PC-9 (cell line): ENCODE measurements at regions not wholly inside any gene's neighbourhood (a gene's known extent, or its start where the extent isn't known, plus 50 kb on each side); places are given as distances from the start of the nearest gene placed in this dataset.

Experiments used
- CTCF ChIP-seq: fragments of 200-600 bp; sonication (generic); conservative IDR thresholded peaks from 2 replicates; pipeline ENCODE4 v1.6.1; 2017; ENCODE audit warnings: mixed run types, antibody characterized with exemption, mild to moderate bottlenecking, moderate library complexity
- EZH2 ChIP-seq: fragments of 200-600 bp; sonication (generic); IDR thresholded peaks from 2 replicates; pipeline ENCODE4 v1.8.0; 2017; ENCODE audit warnings: antibody characterized with exemption, low read depth

- TF ChIP-seq CTCF = no peak
- no peak for TF ChIP-seq EZH2
These were observed 523.4 kb upstream of the ARRDC3 start for GRCh38 chr5:91906494-91906893.
